Keratinocyte (primary cell): ENCODE measurements at regions not wholly inside any gene's neighbourhood (a gene's known extent, or its start where the extent isn't known, plus 50 kb on each side); places are given as distances from the start of the nearest gene placed in this dataset.

Experiments used
- DNase-seq: peaks from one replicate; pipeline ENCODE4 v3.0.0-alpha.2; 2011; ENCODE audit warnings: low read depth, missing footprints, low spot score
- FAIRE-seq: peaks from 2 replicates; lab custom pipeline; 2011; peaks lifted over from hg19 to GRCh38; lab: Jason Lieb, UNC
- H2AFZ ChIP-seq: 2 replicates; pipeline ENCODE4 v1.6.0; 2012; ENCODE audit warnings: low read length, control low read depth, inconsistent platforms; ENCODE audit not compliant: control insufficient read depth
- H3K27ac ChIP-seq: 2 replicates; pipeline ENCODE4 v1.5.1; 2011; ENCODE audit warnings: low read length; ENCODE audit not compliant: control insufficient read depth, insufficient read depth
- H3K27me3 ChIP-seq: 3 replicates; pipeline ENCODE4 v1.6.0; 2011; ENCODE audit warnings: low read length; ENCODE audit not compliant: control insufficient read depth, insufficient read depth; ENCODE audit errors: extremely low read depth
- H3K36me3 ChIP-seq, 2 experiments: 2 replicates in 1 of 2; 3 replicates in 1 of 2; pipeline ENCODE4 v1.5.1; 2011; ENCODE audit warnings: low read length in 2 of 2, mild to moderate bottlenecking in 1 of 2; ENCODE audit not compliant: control insufficient read depth in 2 of 2, insufficient read depth in 2 of 2; ENCODE audit errors: extremely low read depth in 1 of 2
- H3K4me1 ChIP-seq: 3 replicates; pipeline ENCODE4 v1.5.1; 2011; ENCODE audit warnings: low read length; ENCODE audit not compliant: control insufficient read depth, insufficient read depth; ENCODE audit errors: extremely low read depth
- H3K4me2 ChIP-seq: 3 replicates; pipeline ENCODE4 v1.6.0; 2011; ENCODE audit warnings: low read depth, low read length; ENCODE audit not compliant: control insufficient read depth, insufficient read depth; ENCODE audit errors: extremely low read depth
- H3K4me3 ChIP-seq, 3 experiments: fragments of 200-600 bp in 1 of 3; sonication (generic) in 1 of 3; 2 replicates in 2 of 3; 3 replicates in 1 of 3; pipeline ENCODE4 v1.5.1; 2011 to 2016; ENCODE audit warnings: low read length in 3 of 3, mild to moderate bottlenecking in 3 of 3, control low read depth in 2 of 3, inconsistent platforms in 1 of 3, low read depth in 1 of 3, mixed read lengths in 1 of 3, mixed run types in 1 of 3, moderate library complexity in 1 of 3; ENCODE audit not compliant: control insufficient read depth in 2 of 3, insufficient read depth in 2 of 3; ENCODE audit errors: extremely low read depth in 1 of 3
- H3K79me2 ChIP-seq: 2 replicates; pipeline ENCODE4 v1.6.0; 2012; ENCODE audit warnings: low read length; ENCODE audit not compliant: control insufficient read depth, insufficient read depth
- H3K9ac ChIP-seq: 3 replicates; pipeline ENCODE4 v1.6.0; 2011; ENCODE audit warnings: low read length; ENCODE audit not compliant: control insufficient read depth, insufficient read depth; ENCODE audit errors: extremely low read depth
- H3K9me1 ChIP-seq: 3 replicates; pipeline ENCODE4 v1.6.0; 2011; ENCODE audit warnings: low read length; ENCODE audit not compliant: control insufficient read depth, insufficient read depth; ENCODE audit errors: extremely low read depth
- H3K9me3 ChIP-seq: 2 replicates; pipeline ENCODE4 v1.5.1; 2012; ENCODE audit warnings: low read depth, low read length; ENCODE audit not compliant: control insufficient read depth
- H4K20me1 ChIP-seq: 3 replicates; pipeline ENCODE4 v1.6.0; 2011; ENCODE audit warnings: low read length; ENCODE audit not compliant: control insufficient read depth, insufficient read depth; ENCODE audit errors: extremely low read depth
- CTCF ChIP-seq, 3 experiments: IDR thresholded peaks in 1 of 3; conservative IDR thresholded peaks in 1 of 3; optimal IDR thresholded peaks in 1 of 3; 2 replicates in 2 of 3; 3 replicates in 1 of 3; pipeline versions ENCODE3 to v1.5.1; 2011; ENCODE audit warnings: low read length in 3 of 3, mild to moderate bottlenecking in 3 of 3, moderate library complexity in 2 of 3, control low read depth in 1 of 3, inconsistent platforms in 1 of 3; ENCODE audit not compliant: insufficient read depth in 2 of 3; ENCODE audit errors: extremely low read depth in 1 of 3
- EZH2 ChIP-seq: IDR thresholded peaks from one replicate; pipeline ENCODE4 v1.6.1; 2012; ENCODE audit warnings: inconsistent platforms, mild to moderate bottlenecking, low read length, moderate library complexity
- dilution Hi-C: fragments of 300-500 bp; cut with MboI; formaldehyde crosslinking; loops from one replicate; pipeline ENCODE4 v1.7.0; 2020; ENCODE audit warnings: low sequenced_read_pairs; ENCODE audit not compliant: extremely low pct_ligation_motif_present

GRCh38 chr21:31395268-31395667 is 51.2 kb upstream of the TIAM1 start:
- H3K4me1 ChIP-seq, result no peaks in the 10 kb centered on the region
- dilution Hi-C loops, result loop anchor here (5.0 kb wide), 1 partner anchor 67 kb away; no protein-coding TSS in a partner anchor
- no peaks in the 10 kb centered on the region for H3K79me2 ChIP-seq
- FAIRE-seq (no peak), DNase-seq (no peak)
- TF ChIP-seq EZH2 (no peak), CTCF (optimal IDR thresholded peaks at IDR 0.05 in 1 of 3, IDR thresholded peaks at IDR 0.05 in 1 of 3, conservative IDR thresholded peaks at IDR 0.05 in 1 of 3; ENCODE audit: extremely low read depth in 1 of 3, insufficient read depth in 2 of 3, low read length in 3 of 3) (no peak)
- no peak overlapping the region for H3K9ac ChIP-seq
- H3K4me3 ChIP-seq, result no peak overlapping the region
- H3K9me1 ChIP-seq, result no peaks in the 10 kb centered on the region
- H3K9me3 ChIP-seq, result no peaks in the 10 kb centered on the region
- no peaks in the 10 kb centered on the region for H3K27me3 ChIP-seq
- no peaks in the 10 kb centered on the region for H3K36me3 ChIP-seq
- H4K20me1 ChIP-seq, result no peaks in the 10 kb centered on the region
- no peak overlapping the region for H3K4me2 ChIP-seq
- no peak overlapping the region for H3K27ac ChIP-seq
- no peak overlapping the region for H2AFZ ChIP-seq

GRCh38 chr21:31394309-31394708 is 50.2 kb upstream of the TIAM1 start:
- H3K27ac ChIP-seq, result no peak overlapping the region
- no peak overlapping the region for H3K4me2 ChIP-seq
- no peaks in the 10 kb centered on the region for H3K4me1 ChIP-seq
- TF ChIP-seq CTCF (optimal IDR thresholded peaks at IDR 0.05 in 1 of 3, IDR thresholded peaks at IDR 0.05 in 1 of 3, conservative IDR thresholded peaks at IDR 0.05 in 1 of 3; ENCODE audit: extremely low read depth in 1 of 3, insufficient read depth in 2 of 3, low read length in 3 of 3) (no peak), EZH2 (no peak)
- no peaks in the 10 kb centered on the region for H3K27me3 ChIP-seq
- no peak overlapping the region for H2AFZ ChIP-seq
- no peaks in the 10 kb centered on the region for H3K79me2 ChIP-seq
- no peak overlapping the region for H3K9ac ChIP-seq
- no peak overlapping the region for H3K4me3 ChIP-seq
- DNase-seq (no peak), FAIRE-seq (no peak)
- dilution Hi-C loops, result no loop called here
- H3K36me3 ChIP-seq, result no peaks in the 10 kb centered on the region
- H3K9me1 ChIP-seq, result no peaks in the 10 kb centered on the region
- no peaks in the 10 kb centered on the region for H3K9me3 ChIP-seq
- H4K20me1 ChIP-seq, result no peaks in the 10 kb centered on the region
